ENCODE measurements at regions not wholly inside any gene's neighbourhood (a gene's known extent, or its start where the extent isn't known, plus 50 kb on each side); places are given as distances from the start of the nearest gene placed in this dataset.

DNA sequence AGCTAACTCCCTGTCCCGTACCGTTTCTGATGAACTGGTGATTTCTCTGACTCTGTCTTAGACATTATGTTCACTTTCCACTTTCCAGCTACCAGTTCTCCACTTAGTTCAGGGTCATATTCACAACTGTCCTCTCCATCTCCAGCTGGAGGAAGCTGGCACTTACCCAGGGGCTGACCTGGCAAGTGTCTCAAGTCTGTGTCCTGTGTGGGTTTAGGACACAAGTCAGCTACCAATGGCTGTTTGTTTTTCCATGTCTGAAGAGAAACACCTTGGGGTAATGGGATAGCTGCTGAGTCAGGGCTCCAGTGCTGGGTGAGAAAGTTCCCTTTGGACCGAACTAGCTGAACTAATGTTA is 134.4 kb downstream of the CSNK2A3 start (continued):
- TF ChIP-seq BACH1 (IDR thresholded peaks at IDR 0.05; ENCODE audit: low read length) (no peak), CREB1 (IDR thresholded peaks at IDR 0.05) (no peak), RXRA (IDR thresholded peaks at IDR 0.05; ENCODE audit: insufficient read depth, low read depth, low read length) (no peak), PHF8 (conservative IDR thresholded peaks at IDR 0.05; ENCODE audit: low read depth, low read length) (no peak)
- TF ChIP-seq, protein P1, sequence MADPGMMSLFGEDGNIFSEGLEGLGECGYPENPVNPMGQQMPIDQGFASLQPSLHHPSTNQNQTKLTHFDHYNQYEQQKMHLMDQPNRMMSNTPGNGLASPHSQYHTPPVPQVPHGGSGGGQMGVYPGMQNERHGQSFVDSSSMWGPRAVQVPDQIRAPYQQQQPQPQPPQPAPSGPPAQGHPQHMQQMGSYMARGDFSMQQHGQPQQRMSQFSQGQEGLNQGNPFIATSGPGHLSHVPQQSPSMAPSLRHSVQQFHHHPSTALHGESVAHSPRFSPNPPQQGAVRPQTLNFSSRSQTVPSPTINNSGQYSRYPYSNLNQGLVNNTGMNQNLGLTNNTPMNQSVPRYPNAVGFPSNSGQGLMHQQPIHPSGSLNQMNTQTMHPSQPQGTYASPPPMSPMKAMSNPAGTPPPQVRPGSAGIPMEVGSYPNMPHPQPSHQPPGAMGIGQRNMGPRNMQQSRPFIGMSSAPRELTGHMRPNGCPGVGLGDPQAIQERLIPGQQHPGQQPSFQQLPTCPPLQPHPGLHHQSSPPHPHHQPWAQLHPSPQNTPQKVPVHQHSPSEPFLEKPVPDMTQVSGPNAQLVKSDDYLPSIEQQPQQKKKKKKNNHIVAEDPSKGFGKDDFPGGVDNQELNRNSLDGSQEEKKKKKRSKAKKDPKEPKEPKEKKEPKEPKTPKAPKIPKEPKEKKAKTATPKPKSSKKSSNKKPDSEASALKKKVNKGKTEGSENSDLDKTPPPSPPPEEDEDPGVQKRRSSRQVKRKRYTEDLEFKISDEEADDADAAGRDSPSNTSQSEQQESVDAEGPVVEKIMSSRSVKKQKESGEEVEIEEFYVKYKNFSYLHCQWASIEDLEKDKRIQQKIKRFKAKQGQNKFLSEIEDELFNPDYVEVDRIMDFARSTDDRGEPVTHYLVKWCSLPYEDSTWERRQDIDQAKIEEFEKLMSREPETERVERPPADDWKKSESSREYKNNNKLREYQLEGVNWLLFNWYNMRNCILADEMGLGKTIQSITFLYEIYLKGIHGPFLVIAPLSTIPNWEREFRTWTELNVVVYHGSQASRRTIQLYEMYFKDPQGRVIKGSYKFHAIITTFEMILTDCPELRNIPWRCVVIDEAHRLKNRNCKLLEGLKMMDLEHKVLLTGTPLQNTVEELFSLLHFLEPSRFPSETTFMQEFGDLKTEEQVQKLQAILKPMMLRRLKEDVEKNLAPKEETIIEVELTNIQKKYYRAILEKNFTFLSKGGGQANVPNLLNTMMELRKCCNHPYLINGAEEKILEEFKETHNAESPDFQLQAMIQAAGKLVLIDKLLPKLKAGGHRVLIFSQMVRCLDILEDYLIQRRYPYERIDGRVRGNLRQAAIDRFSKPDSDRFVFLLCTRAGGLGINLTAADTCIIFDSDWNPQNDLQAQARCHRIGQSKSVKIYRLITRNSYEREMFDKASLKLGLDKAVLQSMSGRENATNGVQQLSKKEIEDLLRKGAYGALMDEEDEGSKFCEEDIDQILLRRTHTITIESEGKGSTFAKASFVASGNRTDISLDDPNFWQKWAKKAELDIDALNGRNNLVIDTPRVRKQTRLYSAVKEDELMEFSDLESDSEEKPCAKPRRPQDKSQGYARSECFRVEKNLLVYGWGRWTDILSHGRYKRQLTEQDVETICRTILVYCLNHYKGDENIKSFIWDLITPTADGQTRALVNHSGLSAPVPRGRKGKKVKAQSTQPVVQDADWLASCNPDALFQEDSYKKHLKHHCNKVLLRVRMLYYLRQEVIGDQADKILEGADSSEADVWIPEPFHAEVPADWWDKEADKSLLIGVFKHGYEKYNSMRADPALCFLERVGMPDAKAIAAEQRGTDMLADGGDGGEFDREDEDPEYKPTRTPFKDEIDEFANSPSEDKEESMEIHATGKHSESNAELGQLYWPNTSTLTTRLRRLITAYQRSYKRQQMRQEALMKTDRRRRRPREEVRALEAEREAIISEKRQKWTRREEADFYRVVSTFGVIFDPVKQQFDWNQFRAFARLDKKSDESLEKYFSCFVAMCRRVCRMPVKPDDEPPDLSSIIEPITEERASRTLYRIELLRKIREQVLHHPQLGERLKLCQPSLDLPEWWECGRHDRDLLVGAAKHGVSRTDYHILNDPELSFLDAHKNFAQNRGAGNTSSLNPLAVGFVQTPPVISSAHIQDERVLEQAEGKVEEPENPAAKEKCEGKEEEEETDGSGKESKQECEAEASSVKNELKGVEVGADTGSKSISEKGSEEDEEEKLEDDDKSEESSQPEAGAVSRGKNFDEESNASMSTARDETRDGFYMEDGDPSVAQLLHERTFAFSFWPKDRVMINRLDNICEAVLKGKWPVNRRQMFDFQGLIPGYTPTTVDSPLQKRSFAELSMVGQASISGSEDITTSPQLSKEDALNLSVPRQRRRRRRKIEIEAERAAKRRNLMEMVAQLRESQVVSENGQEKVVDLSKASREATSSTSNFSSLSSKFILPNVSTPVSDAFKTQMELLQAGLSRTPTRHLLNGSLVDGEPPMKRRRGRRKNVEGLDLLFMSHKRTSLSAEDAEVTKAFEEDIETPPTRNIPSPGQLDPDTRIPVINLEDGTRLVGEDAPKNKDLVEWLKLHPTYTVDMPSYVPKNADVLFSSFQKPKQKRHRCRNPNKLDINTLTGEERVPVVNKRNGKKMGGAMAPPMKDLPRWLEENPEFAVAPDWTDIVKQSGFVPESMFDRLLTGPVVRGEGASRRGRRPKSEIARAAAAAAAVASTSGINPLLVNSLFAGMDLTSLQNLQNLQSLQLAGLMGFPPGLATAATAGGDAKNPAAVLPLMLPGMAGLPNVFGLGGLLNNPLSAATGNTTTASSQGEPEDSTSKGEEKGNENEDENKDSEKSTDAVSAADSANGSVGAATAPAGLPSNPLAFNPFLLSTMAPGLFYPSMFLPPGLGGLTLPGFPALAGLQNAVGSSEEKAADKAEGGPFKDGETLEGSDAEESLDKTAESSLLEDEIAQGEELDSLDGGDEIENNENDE (IDR thresholded peaks at IDR 0.05; ENCODE audit: insufficient replicate concordance, low read length) = no peak
- TF ChIP-seq, protein P2, sequence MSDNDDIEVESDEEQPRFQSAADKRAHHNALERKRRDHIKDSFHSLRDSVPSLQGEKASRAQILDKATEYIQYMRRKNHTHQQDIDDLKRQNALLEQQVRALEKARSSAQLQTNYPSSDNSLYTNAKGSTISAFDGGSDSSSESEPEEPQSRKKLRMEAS (IDR thresholded peaks at IDR 0.05) = no peak

All from H1 (cell line).